ENCODE measurements at regions not wholly inside any gene's neighbourhood (a gene's known extent, or its start where the extent isn't known, plus 50 kb on each side); places are given as distances from the start of the nearest gene placed in this dataset.

DNA sequence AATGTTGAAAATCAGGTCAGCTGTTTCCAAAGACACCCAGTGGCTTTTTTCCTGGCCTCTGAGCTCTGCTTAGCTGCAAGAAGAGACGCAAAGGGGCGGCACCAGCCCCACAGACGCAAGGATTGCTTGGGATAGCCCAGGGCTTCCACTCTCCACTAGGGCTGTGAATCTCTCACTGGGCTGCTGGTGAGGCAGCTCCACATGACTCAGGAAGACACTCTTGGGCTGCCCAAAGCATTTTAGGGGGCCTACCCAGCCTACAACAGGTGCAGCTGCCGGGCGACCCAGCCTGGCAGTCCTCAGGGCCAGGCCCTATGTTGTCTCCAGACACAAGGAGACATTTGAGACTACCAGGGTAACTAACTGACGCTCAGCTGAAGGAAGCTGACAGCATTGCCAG is 59.8 kb downstream of the FAM50B start:
- TF ChIP-seq, protein P1, sequence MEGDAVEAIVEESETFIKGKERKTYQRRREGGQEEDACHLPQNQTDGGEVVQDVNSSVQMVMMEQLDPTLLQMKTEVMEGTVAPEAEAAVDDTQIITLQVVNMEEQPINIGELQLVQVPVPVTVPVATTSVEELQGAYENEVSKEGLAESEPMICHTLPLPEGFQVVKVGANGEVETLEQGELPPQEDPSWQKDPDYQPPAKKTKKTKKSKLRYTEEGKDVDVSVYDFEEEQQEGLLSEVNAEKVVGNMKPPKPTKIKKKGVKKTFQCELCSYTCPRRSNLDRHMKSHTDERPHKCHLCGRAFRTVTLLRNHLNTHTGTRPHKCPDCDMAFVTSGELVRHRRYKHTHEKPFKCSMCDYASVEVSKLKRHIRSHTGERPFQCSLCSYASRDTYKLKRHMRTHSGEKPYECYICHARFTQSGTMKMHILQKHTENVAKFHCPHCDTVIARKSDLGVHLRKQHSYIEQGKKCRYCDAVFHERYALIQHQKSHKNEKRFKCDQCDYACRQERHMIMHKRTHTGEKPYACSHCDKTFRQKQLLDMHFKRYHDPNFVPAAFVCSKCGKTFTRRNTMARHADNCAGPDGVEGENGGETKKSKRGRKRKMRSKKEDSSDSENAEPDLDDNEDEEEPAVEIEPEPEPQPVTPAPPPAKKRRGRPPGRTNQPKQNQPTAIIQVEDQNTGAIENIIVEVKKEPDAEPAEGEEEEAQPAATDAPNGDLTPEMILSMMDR (IDR thresholded peaks at IDR 0.05), result no peak
- TF ChIP-seq POLR2A (IDR thresholded peaks at IDR 0.05), result no peak

All from right lobe of liver (tissue), 4 donors.